ENCODE measurements at regions not wholly inside any gene's neighbourhood (a gene's known extent, or its start where the extent isn't known, plus 50 kb on each side); places are given as distances from the start of the nearest gene placed in this dataset.

DNA sequence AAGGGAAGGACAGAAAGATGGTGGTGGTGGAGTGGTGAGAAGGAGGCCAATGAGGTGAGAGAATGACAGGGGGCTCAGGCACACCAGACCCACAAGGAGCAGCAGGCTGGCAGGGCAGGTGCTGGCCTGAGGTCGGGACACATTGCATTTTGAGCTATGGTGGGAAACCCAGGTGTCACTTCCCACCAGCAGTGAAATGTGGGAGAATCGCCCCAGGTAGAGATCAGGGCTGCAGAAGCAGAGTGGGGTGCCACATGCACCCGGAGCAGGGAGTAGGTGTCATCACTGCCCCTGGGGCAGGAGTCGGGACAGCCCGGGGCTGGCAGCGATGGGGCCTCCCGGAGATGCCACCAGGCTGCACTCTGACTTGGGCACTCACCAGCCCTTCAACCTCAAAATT, 315.8 kb downstream of the BCL11B start:
- TF ChIP-seq POLR2AphosphoS5 (IDR thresholded peaks at IDR 0.05; ENCODE audit: low read depth, low read length) (no peak), POU2F2 (IDR thresholded peaks at IDR 0.05; ENCODE audit: low read depth, low read length) (no peak), SPI1 (IDR thresholded peaks at IDR 0.05; ENCODE audit: low read depth, low read length) (no peak)

Data from GM12891 (cell line).